ENCODE measurements at regions not wholly inside any gene's neighbourhood (a gene's known extent, or its start where the extent isn't known, plus 50 kb on each side); places are given as distances from the start of the nearest gene placed in this dataset.

DNA sequence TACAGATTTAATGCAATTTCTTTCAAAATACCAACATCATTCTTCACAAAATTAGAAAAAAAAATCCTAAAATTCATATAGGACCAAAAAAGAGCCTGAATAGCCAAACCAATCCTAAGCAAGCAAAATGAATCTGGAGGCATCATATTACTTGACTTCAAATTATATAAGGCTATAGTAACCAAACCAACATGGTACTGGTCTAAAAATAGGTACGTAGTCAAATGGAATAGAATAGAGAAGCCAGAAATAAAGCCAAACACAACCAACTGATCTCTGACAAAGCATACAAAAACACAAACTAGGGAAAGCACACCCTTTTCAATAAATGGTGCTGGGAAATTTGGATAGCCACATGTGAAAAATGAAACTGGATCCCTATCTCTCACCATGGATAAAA, 112.3 kb upstream of the TSPAN2 start:
- no peak for DNase-seq

DNA sequence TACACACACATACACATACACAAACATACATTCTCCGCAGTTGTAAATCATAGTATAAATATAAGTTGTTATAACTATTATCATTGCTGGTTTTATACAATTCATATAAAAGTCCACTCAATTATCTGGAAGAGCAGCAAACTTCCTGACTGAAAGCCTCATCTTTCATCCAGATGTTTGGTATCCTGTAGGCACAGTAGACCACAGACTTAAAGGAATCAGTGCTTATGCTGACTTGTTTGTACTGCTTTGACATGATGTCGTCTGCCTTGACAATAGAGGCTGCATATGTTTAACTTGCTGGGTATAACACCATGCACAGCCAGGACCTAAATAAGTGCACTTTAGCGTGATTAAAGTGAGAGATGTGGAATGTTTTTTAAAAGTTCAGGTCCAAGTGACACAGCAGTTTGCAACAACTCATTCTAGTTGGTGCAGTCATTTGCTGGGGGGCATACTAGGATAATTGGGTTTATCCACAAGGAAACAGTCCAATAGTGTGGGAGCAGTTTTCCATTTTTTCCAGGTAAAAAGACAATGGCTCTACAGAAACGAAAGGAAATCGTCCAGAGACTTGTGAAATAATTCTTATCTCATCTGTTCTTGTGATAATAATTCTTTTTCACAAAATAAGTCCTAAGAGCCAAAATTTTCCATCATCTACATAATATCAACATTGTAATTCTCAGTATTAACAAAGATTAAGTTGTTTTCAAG, 110.3 kb upstream of the TSPAN2 start:
- DNase-seq = no peak

DNA sequence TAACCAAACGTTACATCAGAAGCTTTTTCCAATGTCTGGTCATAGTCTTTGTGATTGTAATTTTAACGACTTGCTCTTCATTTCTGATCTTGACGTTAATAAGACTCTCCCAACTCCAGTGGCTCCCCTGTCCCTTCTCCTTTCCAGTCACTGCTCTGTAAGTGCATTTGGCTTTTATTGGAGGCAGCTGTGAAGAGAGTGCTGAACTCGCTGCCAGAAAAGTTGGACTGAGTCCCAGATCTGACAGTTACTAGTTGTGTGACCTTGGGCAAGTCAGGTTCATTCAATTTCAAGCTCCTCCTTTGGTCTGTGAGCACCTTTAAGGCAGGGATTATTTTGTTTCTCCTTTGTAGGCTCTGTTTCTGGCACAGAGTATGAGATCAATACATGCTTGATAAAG, 109.6 kb upstream of the TSPAN2 start:
- DNase-seq = no peak

DNA sequence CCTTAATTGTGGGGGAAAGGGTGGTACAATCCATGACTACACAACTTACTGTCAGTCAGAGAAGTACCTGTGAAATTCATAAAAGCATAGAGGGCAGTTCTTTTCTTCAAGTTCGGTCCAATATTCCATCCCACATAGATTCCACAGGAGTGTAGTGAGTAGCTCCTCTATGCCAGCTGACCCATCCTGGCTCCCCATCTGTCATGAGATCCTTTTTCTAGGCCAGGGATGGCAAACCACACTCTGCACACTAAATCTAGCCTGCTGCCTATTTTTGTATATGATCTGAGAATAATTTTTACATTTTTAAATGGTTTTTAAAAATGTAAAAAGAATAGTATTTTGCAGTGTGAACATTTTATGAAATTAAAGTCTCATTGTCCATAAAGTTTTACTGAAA, 107.0 kb upstream of the TSPAN2 start:
- DNase-seq = no peak

DNA sequence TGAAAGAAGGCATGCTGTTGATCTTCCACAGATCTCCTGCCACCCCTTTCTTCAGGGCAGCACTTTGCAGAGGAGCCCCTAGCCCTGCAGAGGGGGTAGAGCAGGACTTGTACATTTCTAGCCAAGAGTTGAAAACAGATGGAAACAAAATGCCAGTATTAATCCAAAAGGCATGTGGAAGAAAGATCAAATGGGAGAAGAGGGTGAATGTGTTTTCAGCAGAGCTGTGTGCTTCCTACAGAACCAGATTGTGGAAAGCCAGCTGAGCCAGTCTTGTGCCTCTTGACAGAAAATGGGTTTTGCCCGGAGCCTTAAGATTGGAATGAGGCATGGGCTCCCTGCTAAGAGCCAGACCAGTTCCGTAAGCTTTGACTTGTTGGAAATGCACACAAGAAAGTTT, 105.2 kb upstream of the TSPAN2 start:
- DNase-seq = no peak

DNA sequence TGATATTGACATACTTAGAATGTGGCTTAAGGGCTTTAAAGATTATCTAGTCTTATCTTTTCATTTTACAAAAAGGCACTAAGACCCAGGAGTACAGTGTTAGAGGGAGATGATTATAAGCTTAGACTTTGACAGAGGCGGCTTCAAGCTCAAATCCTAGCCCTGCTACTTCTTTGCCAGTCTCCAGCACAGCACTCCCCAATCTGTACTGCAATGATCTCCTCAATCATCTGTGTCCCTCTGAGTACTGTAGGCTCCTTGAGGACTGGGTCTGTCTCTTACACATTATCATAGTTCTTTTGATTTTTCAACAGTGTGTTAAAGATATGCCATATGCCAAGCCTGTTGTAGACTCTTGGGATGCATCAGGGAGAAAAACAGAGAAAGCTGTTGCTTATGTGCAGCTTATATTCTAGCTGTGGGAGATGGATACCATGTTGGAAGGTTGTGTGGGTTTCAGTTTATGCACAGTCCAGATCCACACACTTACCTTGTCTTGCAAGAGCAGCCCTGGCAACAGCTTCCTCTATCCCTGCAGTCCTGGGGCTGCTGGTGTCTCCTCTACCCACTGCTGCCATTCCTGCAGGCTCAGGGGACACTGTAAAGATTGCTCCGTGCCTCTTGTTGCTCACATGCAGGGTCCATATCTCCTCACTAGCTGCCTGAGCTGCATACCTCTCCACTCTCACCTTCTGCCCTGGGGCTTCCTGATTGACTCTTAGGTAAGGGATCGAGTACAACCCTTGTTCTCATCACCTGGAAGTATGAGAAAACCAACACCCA, 103.9 kb upstream of the TSPAN2 start:
- DNase-seq = no peak

DNA sequence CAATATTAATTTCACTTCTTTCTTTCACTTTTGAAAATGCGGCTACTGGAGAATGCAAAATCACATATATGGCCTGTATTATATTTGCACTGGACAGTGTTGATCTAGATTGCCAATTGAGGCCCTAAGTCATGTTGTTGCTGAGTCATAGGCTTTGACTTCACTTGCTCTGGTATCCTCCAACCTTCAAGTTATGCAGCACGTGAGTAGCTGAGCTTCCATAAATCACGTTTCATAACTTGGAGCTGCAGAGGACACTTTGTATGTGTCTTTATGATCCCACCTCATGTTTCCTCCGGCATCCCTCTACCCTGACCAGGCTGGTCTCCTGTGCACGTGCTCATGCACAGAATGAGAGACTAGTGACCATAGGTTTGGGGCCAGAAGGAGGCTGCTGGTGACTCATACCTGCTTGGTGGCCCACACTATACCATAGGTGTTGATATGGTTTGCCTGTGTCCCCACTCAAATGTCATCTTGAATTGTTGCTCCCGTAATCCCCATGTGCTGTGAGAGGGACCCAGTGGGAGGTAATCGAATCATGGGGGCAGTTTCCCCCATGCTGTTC, 103.0 kb upstream of the TSPAN2 start:
- no peak for DNase-seq

DNA sequence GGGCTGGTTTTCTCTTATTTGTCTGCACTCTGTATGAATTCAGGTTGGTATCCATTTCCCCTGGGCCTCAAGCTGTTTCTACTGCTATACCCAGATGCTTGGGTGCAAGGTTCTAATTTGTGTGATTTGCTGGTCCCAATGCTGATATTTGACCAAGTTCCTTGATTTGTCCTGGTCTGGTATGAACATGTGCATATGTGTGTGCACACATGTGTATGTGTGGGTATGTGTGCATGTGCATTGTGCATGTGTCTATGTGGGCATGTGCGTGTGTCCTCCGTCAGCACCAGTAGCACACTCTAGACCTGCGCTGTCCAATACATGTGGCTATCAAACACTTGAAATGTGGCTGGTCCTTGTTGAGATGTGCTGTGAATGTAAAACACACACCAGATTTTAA, 102.4 kb upstream of the TSPAN2 start:
- DNase-seq = no peak

DNA sequence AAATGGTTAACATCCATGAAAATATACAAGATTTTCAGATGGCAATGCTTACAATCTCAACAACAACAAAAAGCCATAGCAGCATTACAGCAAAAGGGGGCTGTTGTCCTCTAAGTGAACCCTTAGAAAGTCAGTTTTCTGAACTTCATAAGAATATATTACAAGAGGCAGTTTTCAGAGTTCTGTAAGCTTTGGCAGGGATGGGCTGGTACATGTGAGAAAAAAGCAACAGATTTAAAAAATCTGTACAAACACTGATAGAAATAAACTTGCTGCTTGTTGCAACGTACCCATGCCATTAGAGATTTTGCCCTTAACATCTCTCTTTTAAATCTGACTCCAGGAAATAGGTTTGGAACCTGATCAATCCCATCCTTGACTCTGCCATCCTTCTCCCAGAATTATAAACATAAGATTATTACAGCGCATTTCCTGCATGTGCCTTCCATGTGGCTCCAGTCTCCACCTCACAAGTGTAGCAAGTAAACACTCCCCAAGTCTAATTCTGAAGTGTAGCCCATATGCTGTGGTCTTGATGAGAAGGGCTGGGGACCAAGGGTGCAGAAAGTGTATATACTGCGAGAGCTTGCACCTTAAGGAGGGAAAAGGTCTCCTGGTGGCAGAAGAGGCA, 101.4 kb upstream of the TSPAN2 start:
- DNase-seq = no peak

DNA sequence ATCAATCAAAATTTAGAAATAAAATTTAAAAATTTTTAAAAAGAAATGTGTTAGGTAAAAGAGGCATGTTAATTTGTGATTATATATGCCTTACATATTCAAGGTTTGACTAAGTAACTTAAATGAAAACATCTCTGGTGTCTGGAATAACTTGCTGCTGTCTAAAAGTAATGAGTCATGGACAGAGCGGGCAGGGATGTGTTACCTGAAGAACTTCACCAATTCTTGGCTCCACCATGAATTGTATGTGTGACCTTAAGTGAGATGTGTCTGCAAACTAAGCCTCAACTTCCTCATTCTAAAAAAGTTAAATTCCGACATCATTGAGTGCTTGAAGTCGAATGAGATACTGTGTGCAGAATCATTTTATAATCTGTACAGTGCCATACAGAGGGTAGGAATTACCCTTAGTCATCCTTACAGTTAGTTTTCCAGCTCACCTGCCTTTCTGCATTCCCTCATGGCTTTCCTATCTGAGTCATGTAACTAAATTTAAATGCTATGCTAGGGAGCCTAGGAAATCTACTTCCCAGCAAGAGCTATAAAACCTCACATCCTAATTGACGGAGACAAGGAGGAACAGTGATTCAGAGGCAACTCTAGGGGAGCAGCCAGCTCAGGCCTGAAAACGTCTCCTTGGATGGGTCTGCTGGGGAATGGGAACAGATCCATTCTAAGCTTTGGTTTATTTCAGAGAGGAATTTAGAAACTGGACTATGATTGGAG, 100.7 kb upstream of the TSPAN2 start:
- no peak for DNase-seq

DNA sequence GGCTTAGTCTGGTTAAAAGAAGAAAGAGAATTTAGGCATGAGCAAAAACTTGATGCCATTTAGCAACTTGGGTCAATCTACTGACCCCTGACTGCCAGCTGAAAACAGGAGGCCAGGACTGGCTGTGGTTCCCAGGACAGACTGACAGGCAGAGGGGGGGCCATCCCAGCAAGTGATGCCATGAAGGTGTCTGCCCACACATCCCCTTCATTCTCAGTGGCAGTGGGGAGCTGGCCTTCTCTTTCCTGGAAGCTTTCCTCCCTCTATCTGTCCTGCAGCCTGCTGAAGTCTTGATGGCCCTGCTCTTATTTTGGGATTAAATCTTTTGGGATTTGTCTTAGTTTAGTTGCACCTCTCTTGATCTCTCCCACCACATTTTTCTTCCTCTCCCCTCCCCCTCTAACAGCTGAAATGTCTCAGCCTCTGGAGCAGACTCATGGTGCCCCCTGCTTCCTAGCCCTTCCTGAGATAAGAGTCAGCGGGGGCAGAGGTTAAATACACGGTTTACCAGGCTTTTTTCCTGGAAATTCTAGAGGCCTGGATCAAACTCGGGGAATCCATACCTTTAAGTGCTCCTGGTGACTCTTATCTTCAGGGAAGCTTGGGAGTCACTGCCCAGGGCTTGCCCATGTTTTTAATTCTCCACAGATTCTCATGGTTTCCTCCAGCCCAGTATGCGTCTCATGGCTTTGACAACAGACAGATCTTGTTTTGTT, 99.5 kb upstream of the TSPAN2 start:
- no peak for DNase-seq

DNA sequence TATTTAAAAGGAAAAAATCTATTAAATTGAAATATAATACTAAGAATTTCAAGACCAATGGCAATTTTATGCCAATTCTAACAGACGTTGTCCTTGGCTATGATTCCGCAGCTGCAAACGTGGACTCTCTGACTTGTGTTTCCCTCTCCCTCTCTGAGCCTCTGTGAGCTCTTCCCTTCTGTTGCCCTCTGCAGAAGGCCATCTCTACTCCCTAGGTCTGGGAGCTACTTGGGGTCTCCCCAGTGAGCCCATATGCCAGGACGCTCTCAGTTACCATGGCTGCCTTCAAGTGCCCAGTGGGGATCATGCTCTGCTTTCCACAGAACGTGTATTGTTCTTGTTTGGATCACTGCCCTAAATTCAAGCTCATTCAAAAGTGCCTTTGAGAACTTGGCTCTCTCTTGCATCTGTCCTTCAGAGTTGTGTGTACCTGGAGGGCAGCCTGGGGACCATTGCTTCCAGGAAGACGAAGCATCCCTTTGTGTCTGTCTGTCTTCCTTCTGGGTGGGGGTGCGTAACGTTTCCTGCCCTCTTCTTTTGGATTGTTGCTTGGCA, 97.5 kb upstream of the TSPAN2 start:
- no peak for DNase-seq

DNA sequence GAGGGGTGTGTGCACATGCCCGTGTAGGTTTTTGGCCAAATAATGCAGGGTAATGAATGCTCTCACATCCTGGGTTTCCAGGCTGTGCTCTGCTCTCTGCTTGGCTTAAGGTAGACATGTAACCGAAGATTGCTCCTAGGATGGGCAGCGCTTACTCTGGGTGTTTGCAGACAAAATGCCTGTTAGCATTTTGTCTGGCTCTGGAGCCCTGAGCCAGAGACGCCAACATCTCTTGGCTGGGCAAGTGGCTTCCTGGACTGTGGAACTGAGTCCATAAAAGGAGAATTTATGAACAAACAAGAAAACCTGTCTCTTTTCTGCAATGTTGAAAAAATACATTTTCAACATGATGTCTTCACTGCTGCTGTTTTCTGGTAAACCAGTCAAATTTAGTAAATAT, 96.0 kb upstream of the TSPAN2 start:
- no peak for DNase-seq

DNA sequence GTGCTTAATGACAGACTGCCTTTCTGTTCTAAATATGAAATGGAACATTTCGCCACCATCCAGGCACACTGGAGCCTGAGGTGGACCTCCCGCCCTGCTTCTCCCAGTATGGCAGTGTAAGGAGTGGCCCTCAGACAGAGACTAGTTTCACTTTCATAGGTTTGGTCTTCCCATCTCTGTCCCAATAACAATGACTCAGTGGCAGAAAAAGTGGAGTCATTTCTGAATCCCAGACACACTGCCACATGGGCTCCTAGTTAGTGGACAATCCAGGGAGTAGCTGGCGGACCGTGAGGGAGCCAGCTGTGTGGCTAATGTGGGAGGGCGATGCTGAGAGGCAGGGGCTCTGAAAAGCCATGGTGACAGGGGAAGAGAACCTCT, 95.6 kb upstream of the TSPAN2 start:
- DNase-seq = no peak

DNA sequence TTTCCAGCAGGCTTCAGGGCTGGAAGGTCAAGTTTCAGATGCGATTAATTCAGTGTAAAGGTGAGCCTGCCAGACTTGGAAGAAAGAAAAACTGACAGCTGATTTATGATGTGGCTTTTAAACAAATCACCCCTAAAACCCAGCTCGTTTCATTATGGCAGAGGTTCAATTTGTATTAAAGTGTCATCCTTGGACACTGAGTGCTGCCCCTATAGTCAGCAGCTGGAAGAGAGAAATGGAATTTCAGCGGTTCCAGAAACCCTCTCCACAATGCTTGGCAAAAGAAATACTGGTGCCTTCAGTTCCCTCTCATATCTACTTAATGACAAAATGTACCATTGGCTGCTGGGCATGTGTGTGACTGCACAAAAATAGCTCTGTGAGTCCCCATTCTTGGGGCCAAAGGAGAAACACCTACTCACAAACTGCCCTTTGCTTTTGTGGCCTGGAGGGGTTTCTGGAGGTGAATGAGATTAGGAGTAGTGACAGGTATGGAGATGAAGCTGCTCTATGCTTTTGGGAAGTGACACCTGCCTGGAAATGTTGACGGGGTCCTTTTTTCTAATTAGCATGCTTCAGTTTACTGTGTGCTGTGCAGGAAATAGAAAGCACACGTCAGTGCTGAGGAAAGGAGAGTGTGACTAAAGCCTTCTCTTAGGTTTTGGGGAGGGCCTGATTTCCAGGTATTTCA, 95.1 kb upstream of the TSPAN2 start:
- DNase-seq = no peak

DNA sequence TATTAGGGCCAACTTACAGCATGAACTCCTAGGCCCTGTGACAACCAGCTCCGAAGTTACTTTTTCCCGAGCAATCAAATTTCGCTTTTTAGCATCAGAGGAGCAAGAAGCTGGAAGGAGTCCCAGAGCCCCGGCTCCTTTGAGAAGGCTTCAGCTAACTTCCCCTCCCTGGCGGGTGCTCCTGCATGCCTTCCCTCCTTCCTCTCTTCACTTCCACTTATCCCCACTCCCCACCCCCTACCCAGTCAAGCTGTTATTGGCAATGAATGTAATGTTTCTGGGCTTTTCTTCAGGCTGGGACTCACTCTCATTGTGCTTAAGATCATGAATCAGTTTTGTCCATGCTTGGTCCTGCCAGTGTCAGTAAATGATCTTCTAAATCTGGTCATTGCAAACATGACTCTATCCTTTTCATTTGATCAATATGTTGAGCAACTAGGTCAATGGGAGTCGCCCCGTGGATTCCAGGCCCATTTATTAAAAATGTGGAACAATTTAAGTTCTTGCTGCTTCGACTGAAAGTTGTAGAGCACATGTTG, 94.5 kb upstream of the TSPAN2 start:
- DNase-seq = no peak

DNA sequence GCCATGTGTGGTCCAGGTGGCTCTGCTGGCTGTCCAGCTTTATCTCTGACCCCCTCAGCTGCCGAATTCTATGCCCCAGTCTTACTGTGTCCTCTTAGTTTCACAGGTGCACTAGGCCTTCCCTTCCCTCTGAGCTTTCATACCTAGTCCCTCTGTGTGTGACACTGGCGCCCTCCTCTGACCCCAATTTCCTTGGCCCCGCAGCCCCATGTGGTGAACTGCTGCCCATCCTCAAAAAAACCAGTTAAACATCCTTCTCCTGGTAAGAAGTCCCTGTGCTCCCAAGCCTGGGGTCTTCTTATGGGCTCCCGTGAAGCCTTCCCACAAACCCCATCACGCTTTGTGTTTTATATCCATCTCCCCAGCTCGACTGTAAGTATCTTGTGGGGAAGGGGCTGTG, 93.9 kb upstream of the TSPAN2 start:
- DNase-seq = no peak

DNA sequence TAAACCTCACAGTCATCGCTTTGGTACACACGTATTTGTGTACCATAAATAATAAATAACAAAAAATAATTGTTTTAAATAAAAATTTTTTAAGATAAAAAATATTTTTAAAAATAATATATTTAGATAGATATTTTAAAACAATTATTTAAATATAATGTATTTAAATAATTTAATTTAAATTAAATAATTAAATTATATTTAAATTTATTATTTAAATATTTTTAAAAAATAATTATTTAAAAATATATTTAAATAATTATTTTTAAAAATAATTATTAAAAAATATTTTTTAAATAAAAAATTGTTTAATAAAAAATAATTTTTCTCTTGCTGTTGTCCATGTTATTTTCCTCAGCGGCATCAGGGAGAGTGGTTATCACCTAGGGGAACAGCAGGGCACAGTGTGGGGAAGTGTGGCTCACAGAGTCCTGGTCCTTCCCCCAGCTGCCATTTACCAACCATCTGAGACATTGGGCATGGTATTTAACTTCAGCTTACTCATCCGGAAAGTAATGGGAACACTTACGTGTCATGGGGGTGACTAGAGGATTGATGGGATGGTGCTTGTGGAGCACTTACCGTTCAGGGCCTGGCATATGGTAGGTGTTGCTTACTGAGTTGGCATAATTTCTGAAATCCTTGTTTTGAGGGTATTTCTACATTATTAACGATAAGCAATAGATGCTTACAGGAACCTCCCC, 92.9 kb upstream of the TSPAN2 start:
- no peak for DNase-seq

DNA sequence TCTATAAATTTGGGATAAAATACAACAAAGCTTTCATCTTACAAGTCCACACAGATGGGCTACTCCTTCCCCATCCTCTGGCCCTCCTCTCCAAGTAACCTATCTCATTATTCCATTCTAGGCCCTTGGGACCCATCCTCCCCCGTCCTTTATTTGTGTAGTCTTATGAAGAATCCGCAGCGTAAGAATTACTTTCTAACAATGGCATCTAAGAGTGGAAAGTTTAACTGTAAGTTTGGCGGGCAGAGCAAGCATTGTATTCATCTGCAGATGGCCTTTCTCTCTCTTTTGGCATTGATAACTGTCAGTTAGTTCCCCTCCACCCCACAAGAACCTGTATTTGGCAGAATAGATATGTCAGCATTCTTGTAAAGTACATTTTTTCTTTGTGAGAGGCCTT, 91.9 kb upstream of the TSPAN2 start:
- no peak for DNase-seq

DNA sequence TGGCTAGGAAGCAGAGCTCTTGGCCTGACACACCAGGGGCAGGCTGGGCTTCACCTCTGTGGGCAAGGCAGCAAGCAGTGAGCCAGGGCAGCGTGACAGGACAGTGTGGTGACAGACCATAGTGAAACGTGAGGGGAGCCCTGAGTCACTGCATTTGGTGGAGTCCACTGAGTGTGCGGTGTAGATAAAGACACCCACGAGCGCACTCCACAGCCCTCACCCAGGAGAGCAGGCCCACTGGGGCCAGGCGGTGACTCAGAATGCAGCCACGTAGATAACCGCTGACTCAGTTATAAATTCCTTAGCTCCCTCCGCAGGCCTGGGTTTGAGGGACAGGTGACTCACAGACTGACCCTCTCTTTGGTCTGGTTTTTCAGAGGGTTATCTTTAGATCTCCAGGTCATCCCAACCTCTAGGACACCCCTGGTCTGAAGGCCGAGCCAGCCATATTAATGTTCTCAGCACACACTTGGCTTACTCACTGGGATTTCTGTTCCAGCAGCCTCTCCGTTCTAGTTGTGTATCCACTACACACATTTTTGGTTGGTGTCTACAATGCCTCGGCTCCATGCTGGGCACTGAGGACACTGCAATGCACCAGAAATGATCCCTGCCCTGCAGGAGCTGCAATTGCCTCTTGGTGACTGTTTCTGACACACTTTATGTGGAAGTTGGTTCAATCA, 90.2 kb upstream of the TSPAN2 start:
- DNase-seq = no peak

Data from NCI-H2029 (cell line).